ENCODE measurements at regions not wholly inside any gene's neighbourhood (a gene's known extent, or its start where the extent isn't known, plus 50 kb on each side); places are given as distances from the start of the nearest gene placed in this dataset.

DNA sequence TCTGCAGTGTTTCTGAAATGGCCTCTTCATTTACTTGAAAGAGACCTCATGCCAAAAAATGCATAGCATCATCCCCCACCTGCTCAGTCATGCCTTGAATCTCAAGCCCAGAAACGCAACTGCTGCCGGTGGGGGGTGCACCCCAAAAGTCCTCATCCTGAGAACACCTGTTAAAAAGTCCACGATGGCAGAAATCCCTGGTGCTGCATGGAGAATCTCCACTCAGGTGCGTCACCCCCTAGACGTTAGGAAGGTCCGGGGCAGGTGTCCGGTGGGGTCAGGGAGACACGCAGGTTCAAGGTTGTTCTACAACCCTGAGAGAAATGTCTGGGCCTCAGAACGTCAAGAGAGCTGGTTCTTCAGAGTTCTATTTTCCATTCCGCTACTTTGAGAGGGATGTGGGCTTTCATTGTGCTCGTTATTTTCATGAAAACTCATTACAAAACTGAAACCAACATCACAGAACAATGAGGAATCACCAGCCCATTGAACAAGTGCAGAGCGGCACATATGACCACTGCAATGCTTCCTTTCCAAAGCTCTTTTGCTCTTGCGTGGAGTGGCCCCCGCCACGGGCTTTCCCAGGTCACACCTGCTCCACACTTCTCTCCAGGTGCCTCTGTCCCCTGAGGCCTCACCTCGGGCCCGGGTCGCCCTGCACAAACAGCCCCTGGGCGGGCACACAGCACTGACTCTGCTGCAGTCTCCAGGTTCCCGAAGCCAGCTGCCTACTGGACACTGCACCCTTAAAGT is 201.9 kb downstream of the TOMM20 start:
- TF ChIP-seq, protein P1, sequence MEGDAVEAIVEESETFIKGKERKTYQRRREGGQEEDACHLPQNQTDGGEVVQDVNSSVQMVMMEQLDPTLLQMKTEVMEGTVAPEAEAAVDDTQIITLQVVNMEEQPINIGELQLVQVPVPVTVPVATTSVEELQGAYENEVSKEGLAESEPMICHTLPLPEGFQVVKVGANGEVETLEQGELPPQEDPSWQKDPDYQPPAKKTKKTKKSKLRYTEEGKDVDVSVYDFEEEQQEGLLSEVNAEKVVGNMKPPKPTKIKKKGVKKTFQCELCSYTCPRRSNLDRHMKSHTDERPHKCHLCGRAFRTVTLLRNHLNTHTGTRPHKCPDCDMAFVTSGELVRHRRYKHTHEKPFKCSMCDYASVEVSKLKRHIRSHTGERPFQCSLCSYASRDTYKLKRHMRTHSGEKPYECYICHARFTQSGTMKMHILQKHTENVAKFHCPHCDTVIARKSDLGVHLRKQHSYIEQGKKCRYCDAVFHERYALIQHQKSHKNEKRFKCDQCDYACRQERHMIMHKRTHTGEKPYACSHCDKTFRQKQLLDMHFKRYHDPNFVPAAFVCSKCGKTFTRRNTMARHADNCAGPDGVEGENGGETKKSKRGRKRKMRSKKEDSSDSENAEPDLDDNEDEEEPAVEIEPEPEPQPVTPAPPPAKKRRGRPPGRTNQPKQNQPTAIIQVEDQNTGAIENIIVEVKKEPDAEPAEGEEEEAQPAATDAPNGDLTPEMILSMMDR (IDR thresholded peaks at IDR 0.05; ENCODE audit: low read length) = no peak
- TF ChIP-seq EZH2 (IDR thresholded peaks at IDR 0.05; ENCODE audit: borderline replicate concordance, low read length) = no peak
